Stomach (tissue), 8 donors: ENCODE measurements at regions not wholly inside any gene's neighbourhood (a gene's known extent, or its start where the extent isn't known, plus 50 kb on each side); places are given as distances from the start of the nearest gene placed in this dataset.

Experiments used
- DNase-seq, 2 donors: peaks; one replicate each; pipeline versions ENCODE4 v3.0.0 to v3.0.0-alpha.2; 2013 to 2019
- H3K27ac ChIP-seq, 5 donors: fragments of 200-600 bp in 4 of 5; sonication (generic) in 4 of 5; one replicate each; pipeline ENCODE4 v1.5.1; 2013 to 2019; ENCODE audit warnings: mild to moderate bottlenecking in 1 of 5, moderate library complexity in 1 of 5
- H3K27me3 ChIP-seq, 3 donors: fragments of 200-600 bp; sonication (generic); one replicate each; pipeline ENCODE4 v1.5.1; 2017 to 2019; ENCODE audit warnings: mixed run types in 1 of 3
- H3K36me3 ChIP-seq, 4 donors: fragments of 200-600 bp; sonication (generic); 1 replicate in 3 of 4; 2 replicates in 1 of 4; pipeline ENCODE4 v1.5.1; 2016 to 2019
- H3K4me1 ChIP-seq, 4 donors: fragments of 200-600 bp; sonication (generic); one replicate each; pipeline ENCODE4 v1.5.1; 2016 to 2019
- H3K4me3 ChIP-seq, 4 donors: fragments of 200-600 bp; sonication (generic) in 3 of 4; one replicate each; pipeline ENCODE4 v1.5.1; 2016 to 2019; ENCODE audit warnings: mild to moderate bottlenecking in 1 of 4
- H3K9me3 ChIP-seq, 4 donors: fragments of 200-600 bp; sonication (generic); one replicate each; pipeline ENCODE4 v1.5.1; 2016 to 2019
- EP300 ChIP-seq: sonication (generic); formaldehyde crosslinking; IDR thresholded peaks from one replicate; pipeline ENCODE4 v1.6.1; 2017; ENCODE audit warnings: antibody characterized with exemption
- POLR2A ChIP-seq, 4 donors: fragments of 450-650 bp; IDR thresholded peaks; one replicate each; pipeline ENCODE4 v1.6.1; 2016; ENCODE audit warnings: antibody characterized with exemption in 4 of 4, control low read depth in 2 of 4, mild to moderate bottlenecking in 1 of 4, moderate library complexity in 1 of 4
- POLR2AphosphoS5 ChIP-seq, 3 donors: sonication (generic); formaldehyde crosslinking; IDR thresholded peaks; one replicate each; pipeline ENCODE4 v1.6.1; 2016; ENCODE audit warnings: antibody characterized with exemption in 3 of 3
- WGBS, 5 donors: extraction: QIAGEN DNeasy Blood & Tissue Kit in 3 of 5; methylation state at CpG; one replicate each; pipeline versions ENCODE4 v1.1.5 to v1.1.7; 2013 to 2018; 5-methylcytosine and 5-hydroxymethylcytosine counted together
- intact Hi-C: fragments of 100-400 bp; cut with DNase I; formaldehyde crosslinking; loops from one replicate; pipeline ENCODE4 v1.15.1; 2023; ENCODE audit warnings: low total_unique reads
- TF ChIP-seq, protein P1 (sequence below), 7 experiments: fragments of 450-650 bp in 4 of 7; fragments of 200-600 bp in 3 of 7; sonication (generic) in 3 of 7; IDR thresholded peaks; one replicate each; pipeline ENCODE4 v1.5.1; 2016 to 2019; ENCODE audit warnings: antibody characterized with exemption in 7 of 7, control low read depth in 2 of 7, mild to moderate bottlenecking in 1 of 7
- donor health status: healthy with polysubstance abuse.
- donor health status: Bipolar disorder and iron deficiency.
- donor health status: healthy.

DNA sequence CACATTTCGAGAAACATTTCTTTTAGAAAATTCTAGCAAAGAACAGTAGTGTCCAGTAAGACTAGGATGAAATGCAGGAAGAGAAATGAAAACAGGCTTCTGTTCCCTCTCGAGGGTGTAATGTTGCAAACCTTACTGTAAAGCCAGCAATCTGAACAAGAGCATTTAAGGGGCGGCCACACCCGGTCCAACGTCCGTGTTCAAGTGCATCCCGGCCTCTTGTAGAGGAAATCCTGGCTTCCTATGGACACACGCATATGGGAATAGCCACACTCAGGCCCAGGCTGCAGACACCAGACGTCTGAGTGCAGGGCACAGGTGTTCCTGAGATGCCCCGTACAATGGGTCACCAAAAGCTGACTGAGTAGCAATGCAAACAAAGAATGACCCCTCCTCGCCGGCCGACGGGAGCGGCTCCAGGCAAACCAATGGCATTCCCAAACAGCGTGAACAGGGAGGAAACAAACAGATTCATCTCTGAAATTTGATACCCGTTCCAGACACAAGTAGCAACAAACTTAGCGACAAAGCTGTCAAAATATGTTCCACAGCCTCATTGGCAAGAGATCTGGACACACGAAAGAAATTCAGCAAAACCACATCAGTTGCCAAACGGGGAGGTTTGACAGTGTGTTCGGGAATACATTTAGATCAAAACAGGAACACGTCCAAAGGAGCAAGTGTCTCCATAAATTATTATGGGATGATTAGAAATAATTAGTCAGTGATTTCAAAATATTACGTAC is 278.6 kb upstream of the TSHZ3 start:
- TF ChIP-seq, protein P1, sequence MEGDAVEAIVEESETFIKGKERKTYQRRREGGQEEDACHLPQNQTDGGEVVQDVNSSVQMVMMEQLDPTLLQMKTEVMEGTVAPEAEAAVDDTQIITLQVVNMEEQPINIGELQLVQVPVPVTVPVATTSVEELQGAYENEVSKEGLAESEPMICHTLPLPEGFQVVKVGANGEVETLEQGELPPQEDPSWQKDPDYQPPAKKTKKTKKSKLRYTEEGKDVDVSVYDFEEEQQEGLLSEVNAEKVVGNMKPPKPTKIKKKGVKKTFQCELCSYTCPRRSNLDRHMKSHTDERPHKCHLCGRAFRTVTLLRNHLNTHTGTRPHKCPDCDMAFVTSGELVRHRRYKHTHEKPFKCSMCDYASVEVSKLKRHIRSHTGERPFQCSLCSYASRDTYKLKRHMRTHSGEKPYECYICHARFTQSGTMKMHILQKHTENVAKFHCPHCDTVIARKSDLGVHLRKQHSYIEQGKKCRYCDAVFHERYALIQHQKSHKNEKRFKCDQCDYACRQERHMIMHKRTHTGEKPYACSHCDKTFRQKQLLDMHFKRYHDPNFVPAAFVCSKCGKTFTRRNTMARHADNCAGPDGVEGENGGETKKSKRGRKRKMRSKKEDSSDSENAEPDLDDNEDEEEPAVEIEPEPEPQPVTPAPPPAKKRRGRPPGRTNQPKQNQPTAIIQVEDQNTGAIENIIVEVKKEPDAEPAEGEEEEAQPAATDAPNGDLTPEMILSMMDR (IDR thresholded peaks at IDR 0.05), result no peak
- no peak for TF ChIP-seq EP300
- no peak for TF ChIP-seq POLR2A (IDR thresholded peaks at IDR 0.05)
- no peak for TF ChIP-seq POLR2AphosphoS5 (IDR thresholded peaks at IDR 0.05)
- DNase-seq, result no peak

DNA sequence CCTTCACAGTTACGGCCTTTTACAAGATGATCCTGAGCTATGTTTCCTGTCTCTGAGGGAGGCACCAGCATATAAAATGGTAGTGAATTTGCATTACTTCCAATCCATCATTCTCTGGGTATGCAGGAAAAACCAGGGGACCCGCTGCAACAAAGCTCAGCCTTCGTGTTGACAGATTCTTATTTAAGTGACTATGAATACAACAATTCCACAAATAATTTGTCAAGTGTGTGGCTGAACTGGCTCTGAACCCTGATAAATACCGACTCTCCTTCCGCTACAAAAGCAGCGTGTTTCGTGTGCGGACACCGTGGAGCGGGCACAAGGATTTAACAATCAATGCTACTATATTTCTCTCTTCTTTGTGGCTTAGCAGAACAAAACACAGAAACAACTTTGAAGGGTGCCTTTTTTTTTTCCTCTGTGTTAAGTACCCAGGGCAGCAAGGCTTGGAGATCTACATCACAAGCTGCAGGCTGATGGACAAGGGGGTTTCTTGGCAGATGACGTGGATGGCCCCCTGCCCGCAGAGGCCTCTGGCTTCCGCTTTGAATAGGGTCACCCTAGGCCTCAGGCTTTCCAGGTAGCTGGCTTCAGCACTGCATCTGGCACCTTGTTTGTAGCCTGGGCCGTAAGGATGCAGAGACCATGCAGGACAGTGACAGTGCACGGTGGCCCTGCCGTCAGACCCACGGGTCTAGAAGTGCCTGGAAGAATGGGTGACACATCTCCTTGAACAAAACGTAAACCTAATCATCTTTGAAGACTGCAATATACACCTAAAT is 280.5 kb upstream of the TSHZ3 start:
- Histone ChIP-seq H3K4me3 (no peak overlapping the region), H3K27ac (no peak overlapping the region), H3K36me3 (no peaks in the 10 kb centered on the region), H3K4me1 (no peaks in the 10 kb centered on the region), H3K9me3 (no peaks in the 10 kb centered on the region), H3K27me3 (peaks cover 0 to 14% (median 0%) of the 10 kb centered on the region in 3 donors)
- 72 to 84% (median 78%) methylated on average over 14 to 18 of the region's 18 CpGs for WGBS, 5 donors
- TF ChIP-seq POLR2A (IDR thresholded peaks at IDR 0.05), result no peak
- TF ChIP-seq, protein P1 (IDR thresholded peaks at IDR 0.05), result no peak
- TF ChIP-seq POLR2AphosphoS5 (IDR thresholded peaks at IDR 0.05), result no peak
- TF ChIP-seq EP300, result no peak
- DNase-seq, result no peak
- intact Hi-C loops, result no loop called here

More for the DNA sequence above, 278.6 kb upstream of the TSHZ3 start:
- H3K27me3 ChIP-seq, result peaks cover 0 to 14% (median 0%) of the 10 kb centered on the region in 3 donors
- no peaks in the 10 kb centered on the region for H3K4me1 ChIP-seq
- H3K9me3 ChIP-seq, result peaks cover 0 to 6% (median 2%) of the 10 kb centered on the region in 4 donors
- no peak overlapping the region for H3K27ac ChIP-seq
- 39 to 45% (median 45%) methylated on average over 23 of the region's 23 CpGs for WGBS, 5 donors
- intact Hi-C loops, result no loop called here
- H3K4me3 ChIP-seq, result no peak overlapping the region
- no peaks in the 10 kb centered on the region for H3K36me3 ChIP-seq

DNA sequence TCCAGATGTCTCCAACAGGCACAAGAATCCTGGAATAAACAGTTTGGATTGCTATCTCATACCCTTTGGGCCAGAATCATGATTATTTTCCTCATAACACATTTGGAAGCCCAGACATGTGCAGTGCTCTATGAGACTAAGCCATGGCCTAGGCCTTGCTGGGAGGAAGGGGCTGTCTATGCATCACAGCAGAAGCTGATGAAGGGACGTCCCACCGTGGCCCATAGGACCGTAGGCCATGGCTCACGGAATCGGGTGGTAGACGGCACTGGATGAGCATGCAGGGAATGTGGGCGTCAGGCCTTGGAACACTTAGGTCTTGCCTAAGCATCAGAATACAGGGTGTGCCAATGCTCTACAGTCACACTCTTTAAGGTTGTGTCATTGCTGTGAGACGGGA is 283.8 kb upstream of the TSHZ3 start:
- 69 to 90% (median 81%) methylated on average over 7 to 8 of the region's 8 CpGs for WGBS, 5 donors
- intact Hi-C loops, result no loop called here
- Histone ChIP-seq H3K9me3 (no peaks in the 10 kb centered on the region), H3K36me3 (no peaks in the 10 kb centered on the region), H3K27me3 (no peaks in the 10 kb centered on the region), H3K27ac (peak overlapping the region in 1 of 5 donors; percentile 35), H3K4me1 (no peaks in the 10 kb centered on the region), H3K4me3 (no peak overlapping the region)
- DNase-seq, result no peak
- TF ChIP-seq, protein P1 (IDR thresholded peaks at IDR 0.05), result no peak
- TF ChIP-seq POLR2AphosphoS5 (IDR thresholded peaks at IDR 0.05) (peak in 1 of 3 donors; percentile 31), EP300 (no peak), POLR2A (IDR thresholded peaks at IDR 0.05) (no peak)

DNA sequence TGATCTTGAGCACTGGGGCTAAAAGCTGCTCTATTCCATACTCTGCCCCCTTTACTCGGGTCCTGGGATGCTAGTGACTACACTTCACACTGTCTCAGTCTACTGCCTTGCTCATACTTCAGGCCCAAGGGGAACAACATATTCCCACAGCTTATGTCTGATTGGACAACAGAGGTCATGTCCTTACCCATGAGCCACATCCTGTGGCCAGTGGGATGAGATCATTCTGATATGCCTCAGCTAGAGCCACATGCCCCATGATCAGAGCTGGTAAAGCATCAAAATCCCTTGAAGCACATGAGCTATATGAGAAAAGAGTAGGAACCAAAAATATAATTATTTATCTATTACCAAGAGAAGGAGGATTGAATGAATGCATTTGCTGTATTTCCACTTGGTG is 290.1 kb upstream of the TSHZ3 start:
- TF ChIP-seq POLR2A (IDR thresholded peaks at IDR 0.05), result no peak
- TF ChIP-seq, protein P1 (IDR thresholded peaks at IDR 0.05), result no peak
- TF ChIP-seq EP300, result no peak
- TF ChIP-seq POLR2AphosphoS5 (IDR thresholded peaks at IDR 0.05), result no peak
- H3K27ac ChIP-seq, result no peak overlapping the region
- intact Hi-C loops, result no loop called here
- DNase-seq, result no peak
- no peaks in the 10 kb centered on the region for H3K4me1 ChIP-seq
- peaks cover 0 to 19% (median 0%) of the 10 kb centered on the region in 3 donors for H3K27me3 ChIP-seq
- peaks cover 0 to 5% (median 1%) of the 10 kb centered on the region in 4 donors for H3K9me3 ChIP-seq
- WGBS, 5 donors, result 58 to 82% (median 74%) methylated on average over 1 of the region's 1 CpG
- no peak overlapping the region for H3K4me3 ChIP-seq
- H3K36me3 ChIP-seq, result no peaks in the 10 kb centered on the region
